GM04503 (cell line): ENCODE measurements at regions not wholly inside any gene's neighbourhood (a gene's known extent, or its start where the extent isn't known, plus 50 kb on each side); places are given as distances from the start of the nearest gene placed in this dataset.

Experiments
- DNase-seq: peaks from one replicate; pipeline ENCODE4 v3.0.0-alpha.2; 2012; ENCODE audit warnings: low read depth

DNA sequence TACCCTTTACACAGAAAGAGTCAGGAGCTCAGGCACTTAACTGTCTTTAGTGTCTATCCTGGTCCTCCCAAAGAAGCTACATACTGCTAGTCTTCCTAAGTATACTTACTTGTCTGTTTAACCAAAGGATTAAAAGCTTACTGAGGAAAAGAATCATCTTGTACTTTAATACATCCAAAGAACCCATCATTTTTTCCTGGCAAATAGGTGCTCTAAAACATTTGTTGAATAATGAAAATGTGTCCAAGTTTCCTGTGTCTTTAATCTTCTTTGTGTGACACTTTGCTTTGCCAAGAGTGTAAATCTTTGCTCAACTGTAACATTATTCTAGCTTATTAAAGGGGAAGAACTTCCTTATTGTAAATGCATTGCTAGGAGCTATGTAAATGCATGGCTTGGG, 519.2 kb downstream of the OTOL1 start:
- DNase-seq = no peak

DNA sequence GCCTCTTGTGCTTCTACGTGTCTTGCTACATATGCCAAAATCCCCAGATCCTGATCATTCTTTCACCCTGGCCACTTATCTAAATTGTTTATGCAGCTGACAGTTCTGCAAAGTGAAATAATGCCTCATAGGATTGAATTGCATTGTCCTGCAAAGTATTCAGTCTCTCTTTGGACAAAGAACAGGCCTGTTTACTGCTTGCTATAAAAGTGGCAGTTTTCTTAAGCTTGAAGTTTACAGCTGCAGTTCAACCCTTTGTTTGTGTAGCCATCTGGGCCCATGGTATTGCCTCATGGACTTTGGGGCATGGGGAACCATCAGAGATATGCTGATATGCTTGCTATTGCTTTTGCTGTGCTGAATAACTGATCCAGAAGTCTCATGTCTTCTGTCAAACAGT, 523.2 kb downstream of the OTOL1 start:
- no peak for DNase-seq

DNA sequence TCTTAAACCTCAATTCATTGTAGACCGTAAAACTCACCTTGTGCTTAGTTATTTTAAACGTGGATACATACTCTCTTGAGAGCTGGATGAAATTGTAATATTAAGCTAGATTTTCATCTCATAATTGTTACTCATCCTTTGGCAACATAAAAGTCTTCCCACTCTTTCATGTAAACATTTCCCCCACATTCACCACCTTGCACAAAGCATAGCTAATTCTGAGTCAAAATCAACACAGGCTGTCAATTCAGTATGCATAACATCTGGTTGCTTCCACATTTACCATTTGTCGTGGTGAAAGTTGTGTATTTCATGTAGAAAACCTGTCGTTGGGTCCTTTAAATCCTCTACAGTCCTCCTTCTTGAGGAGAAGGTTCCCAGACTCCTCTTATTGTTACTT, 524.6 kb downstream of the OTOL1 start:
- no peak for DNase-seq

DNA sequence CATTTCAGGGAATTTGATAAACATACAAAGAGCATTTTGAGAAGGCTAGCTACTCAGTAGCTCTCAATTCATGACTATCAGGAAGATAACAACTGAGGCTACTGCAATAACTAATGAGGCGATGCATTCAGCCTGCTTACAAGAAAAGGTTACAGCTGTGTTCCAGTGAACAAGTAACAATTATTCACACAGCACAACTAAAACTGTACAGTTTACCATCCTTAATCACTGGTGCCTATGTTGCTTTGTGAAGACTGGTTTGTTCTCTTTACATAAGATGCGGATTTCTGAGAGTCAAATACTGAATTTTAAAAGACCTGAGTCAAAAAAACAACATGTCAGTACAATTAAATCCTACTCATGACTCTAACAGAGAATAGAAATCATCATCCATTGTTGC, 526.3 kb downstream of the OTOL1 start:
- DNase-seq = no peak

- DNase-seq = no peak
These were observed 533.1 kb downstream of the OTOL1 start for GRCh38 chr3:162029736-162030135.

GRCh38 chr3:162034368-162034767, 537.8 kb downstream of the OTOL1 start:
- peak; percentile 22 for DNase-seq

GRCh38 chr3:162041622-162042021, 545.0 kb downstream of the OTOL1 start:
- no peak for DNase-seq

GRCh38 chr3:162052636-162053035, 556.0 kb downstream of the OTOL1 start:
- DNase-seq = peak; percentile 11

DNA sequence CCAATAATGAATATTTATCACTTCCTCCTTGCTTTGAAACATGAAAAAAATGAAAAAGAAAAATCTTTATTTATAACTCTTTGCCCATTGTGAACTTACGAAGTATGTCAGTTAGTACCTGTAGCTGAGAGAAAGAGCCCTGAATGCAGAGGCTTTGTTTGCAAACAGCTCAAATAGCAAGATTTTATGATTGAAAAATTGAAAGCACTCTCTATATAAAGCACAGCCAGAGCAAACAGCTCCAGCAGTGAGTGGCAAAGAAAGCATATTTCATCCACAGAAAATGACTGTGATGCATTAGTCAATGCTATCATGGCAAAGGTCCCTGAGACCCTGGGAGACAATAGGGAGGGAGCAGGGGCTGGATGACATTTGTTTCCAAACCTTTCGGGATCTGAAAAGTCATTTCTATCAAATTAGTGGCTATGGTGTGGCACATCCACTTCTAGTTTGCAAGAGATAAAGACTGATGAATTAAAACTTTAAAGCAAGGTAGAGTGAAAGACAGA, 576.1 kb downstream of the OTOL1 start:
- no peak for DNase-seq

DNA sequence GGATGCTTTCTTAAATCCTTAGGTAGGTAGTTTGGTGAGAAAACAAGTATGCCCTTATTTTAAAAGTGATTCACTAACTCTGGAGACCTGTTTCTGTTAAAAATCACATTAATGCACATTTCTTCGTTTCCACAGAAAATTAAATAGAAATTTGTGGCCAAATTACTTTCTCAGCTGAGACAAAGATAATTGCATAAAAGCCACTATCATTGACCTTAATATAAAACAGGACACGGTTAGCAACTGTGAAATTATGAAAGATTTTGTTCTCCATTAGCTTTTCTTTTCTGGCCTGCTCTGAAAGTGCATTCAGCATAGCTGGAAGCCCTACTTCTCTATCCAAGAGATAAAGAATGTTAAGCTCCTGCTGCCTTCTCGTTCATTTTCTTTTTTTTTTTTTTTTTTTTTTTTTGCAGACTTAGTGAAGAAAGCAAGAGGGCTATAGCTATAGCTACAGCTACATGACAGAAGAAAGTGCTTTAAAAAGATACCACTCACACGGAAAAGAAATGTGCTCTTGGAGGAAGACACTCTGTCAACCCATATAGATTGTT, 576.9 kb downstream of the OTOL1 start:
- DNase-seq = no peak

DNA sequence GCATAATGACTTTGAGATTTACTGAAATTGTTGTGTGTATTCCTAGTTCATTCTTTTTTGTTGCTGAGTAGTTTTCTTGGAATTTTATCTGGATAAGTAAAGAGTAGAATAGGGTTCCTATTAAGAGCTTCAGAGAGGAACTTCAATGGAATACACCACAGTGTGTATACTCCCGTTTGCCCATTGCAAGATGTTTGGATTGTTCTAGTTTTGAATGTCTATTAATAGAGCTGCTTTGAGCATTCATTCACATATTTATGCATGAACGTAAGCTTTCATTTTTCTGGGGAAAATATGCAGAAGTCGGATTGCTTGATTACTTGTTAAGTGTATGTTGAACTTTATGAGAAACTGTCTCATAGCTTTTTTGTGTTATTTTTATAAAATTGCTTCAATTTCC, 580.5 kb downstream of the OTOL1 start:
- no peak for DNase-seq

DNA sequence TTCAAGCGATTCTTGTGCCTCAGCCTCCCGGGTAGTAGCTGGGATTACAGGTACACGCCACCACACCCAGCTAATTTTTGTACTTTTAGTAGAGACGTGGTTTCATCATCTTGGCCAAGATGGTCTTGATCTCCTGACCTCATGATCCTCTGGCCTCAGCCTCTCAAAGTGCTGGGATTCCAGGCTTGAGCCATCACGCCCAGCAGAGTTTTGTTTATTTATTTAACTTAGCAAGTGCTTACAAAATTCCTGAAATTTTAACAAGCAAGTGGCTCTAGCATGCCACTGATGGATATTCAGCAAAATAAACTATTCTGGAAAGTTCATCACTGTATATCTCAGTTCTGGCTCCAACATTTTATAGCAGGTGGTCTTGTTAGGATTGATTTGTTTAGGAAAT, 585.9 kb downstream of the OTOL1 start:
- no peak for DNase-seq

- no peak for DNase-seq
These were observed 590.8 kb downstream of the OTOL1 start for GRCh38 chr3:162087361-162087760.

DNA sequence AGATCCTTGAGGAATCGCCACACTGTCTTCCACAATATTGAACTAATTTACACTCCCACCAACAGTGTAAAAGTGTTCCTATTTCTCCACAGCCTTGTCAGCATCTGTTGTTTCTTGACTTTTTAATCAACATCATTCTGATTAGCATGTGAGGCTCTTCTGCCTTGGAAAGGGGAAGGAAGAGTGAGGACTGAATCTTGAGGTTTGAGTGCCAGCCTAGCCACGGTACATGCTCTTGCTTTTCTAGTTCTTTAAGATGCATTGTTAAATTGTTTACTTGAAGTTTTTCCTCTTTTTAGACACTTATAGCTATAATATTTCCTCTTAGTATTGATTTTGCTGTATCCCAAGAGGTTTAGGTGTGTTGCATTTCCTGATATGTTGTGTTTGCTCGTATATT, 596.1 kb downstream of the OTOL1 start:
- no peak for DNase-seq

GRCh38 chr3:162094301-162094700, 597.7 kb downstream of the OTOL1 start:
- DNase-seq = no peak

DNA sequence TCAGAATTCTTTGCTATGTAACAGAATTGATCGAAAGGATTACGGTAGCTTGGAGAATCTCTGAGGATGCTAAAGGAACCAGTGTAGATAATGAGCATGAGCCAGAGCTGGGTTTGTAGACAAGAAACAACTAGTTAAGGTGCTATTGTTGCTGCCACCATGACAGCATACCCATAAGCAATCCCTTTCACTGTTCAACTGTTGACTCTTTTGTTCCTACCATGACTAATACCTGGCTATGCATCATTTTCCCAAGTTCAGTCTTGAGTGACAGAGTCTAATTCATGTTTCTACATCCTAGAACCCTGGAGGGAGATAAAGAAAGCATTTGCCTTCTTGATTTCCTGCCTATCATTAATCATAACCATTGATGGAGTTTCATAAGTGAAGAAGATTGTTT, 600.3 kb downstream of the OTOL1 start:
- DNase-seq = no peak

- no peak for DNase-seq
These were observed 607.2 kb downstream of the OTOL1 start for GRCh38 chr3:162103808-162104207.

GRCh38 chr3:162111861-162112260, 615.3 kb downstream of the OTOL1 start:
- no peak for DNase-seq

- DNase-seq = no peak
These were observed 616.1 kb downstream of the OTOL1 start for GRCh38 chr3:162112719-162113118.

GRCh38 chr3:162117961-162118360, 621.4 kb downstream of the OTOL1 start:
- no peak for DNase-seq

- no peak for DNase-seq
These were observed 623.0 kb downstream of the OTOL1 start for GRCh38 chr3:162119651-162120050.

- peak; percentile 10 for DNase-seq
These were observed 625.8 kb downstream of the OTOL1 start for GRCh38 chr3:162122405-162122804.

- DNase-seq = no peak
These were observed 629.2 kb downstream of the OTOL1 start for GRCh38 chr3:162125790-162126189.

GRCh38 chr3:162130582-162130981, 634.0 kb downstream of the OTOL1 start:
- DNase-seq = no peak

DNA sequence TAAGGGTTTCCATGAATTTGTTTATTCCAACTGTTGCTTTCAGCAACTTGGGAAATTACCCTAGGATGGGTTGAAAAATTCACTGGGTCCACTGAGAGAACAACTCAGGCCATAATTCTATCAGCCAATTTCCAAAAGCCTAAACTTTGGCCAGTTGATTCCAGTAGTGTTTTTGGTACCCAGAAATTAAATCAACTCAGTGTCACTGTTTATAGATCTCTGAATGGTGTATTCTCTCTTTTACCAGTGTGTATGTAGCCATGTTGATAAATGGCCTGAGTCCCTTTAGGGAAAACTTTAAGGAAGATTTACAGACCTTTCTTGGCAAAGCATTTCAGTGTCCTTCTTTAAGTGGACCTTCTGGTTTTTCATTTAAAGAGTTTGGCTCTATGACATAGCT, 636.4 kb downstream of the OTOL1 start:
- DNase-seq = no peak
